GM18505 (cell line): ENCODE measurements at regions not wholly inside any gene's neighbourhood (a gene's known extent, or its start where the extent isn't known, plus 50 kb on each side); places are given as distances from the start of the nearest gene placed in this dataset.
"Not testable (repeated sequence)": the region's sequence is repeated elsewhere in the genome, so short reads cannot be mapped to it uniquely, and the experiment has no call there.

Source experiments
- ATAC-seq: cut with Tn5 transposase; IDR thresholded peaks from one replicate; pipeline ENCODE4 v1.9.1; 2021; ENCODE audit not compliant: unreplicated experiment
- POLR2A ChIP-seq: IDR thresholded peaks from 4 replicates; pipeline ENCODE4 v1.6.1; 2011; ENCODE audit warnings: borderline replicate concordance; ENCODE audit not compliant: insufficient read depth, insufficient read length; ENCODE audit errors: extremely low read depth

GRCh38 chr5:163221581-163221980 is 215.8 kb upstream of the CCNG1 start:
- ATAC-seq: no peak
- TF ChIP-seq POLR2A: no peak

GRCh38 chr5:163222982-163223381 is 214.4 kb upstream of the CCNG1 start:
- no peak for TF ChIP-seq POLR2A
- no peak for ATAC-seq

GRCh38 chr5:163244445-163244987 is 192.9 kb upstream of the CCNG1 start:
- no peak for TF ChIP-seq POLR2A
- no peak for ATAC-seq

- ATAC-seq: no peak
- no peak for TF ChIP-seq POLR2A
These were observed 191.8 kb upstream of the CCNG1 start for GRCh38 chr5:163245584-163245983.

GRCh38 chr5:163248333-163248732 is 189.1 kb upstream of the CCNG1 start:
- ATAC-seq: no peak
- TF ChIP-seq POLR2A: no peak

GRCh38 chr5:163248871-163249270 is 188.5 kb upstream of the CCNG1 start:
- ATAC-seq: no peak
- no peak for TF ChIP-seq POLR2A

GRCh38 chr5:163252950-163253349 is 184.4 kb upstream of the CCNG1 start:
- ATAC-seq: no peak
- TF ChIP-seq POLR2A: no peak

GRCh38 chr5:163259495-163259894 is 177.9 kb upstream of the CCNG1 start:
- ATAC-seq: no peak
- TF ChIP-seq POLR2A: no peak

- TF ChIP-seq POLR2A: no peak
- ATAC-seq: no peak
These were observed 176.9 kb upstream of the CCNG1 start for GRCh38 chr5:163260471-163260870.

GRCh38 chr5:163260961-163261360 is 176.4 kb upstream of the CCNG1 start:
- no peak for ATAC-seq
- TF ChIP-seq POLR2A: no peak

GRCh38 chr5:163261647-163262269 is 175.6 kb upstream of the CCNG1 start:
- TF ChIP-seq POLR2A: no peak
- no peak for ATAC-seq

- not testable (repeated sequence) for ATAC-seq
These were observed 171.1 kb upstream of the CCNG1 start for GRCh38 chr5:163266249-163266648.

GRCh38 chr5:163269624-163270023 is 167.8 kb upstream of the CCNG1 start:
- no peak for TF ChIP-seq POLR2A
- no peak for ATAC-seq

GRCh38 chr5:163276466-163276865 is 160.9 kb upstream of the CCNG1 start:
- ATAC-seq: no peak
- no peak for TF ChIP-seq POLR2A

GRCh38 chr5:163280897-163281296 is 156.5 kb upstream of the CCNG1 start:
- ATAC-seq: not testable (repeated sequence)
